GM10248 (cell line): ENCODE measurements at regions not wholly inside any gene's neighbourhood (a gene's known extent, or its start where the extent isn't known, plus 50 kb on each side); places are given as distances from the start of the nearest gene placed in this dataset.

ENCODE experiments used
- CTCF ChIA-PET: fragments of 300-600 bp; sonication (Branson Sonifier 250); formaldehyde crosslinking; extraction: SDS; loops from one replicate; lab custom pipeline; 2021; ENCODE audit warnings: antibody characterized with exemption; lab: Yijun Ruan, JAX
- POLR2A ChIA-PET: fragments of 350-650 bp; sonication (Branson Sonifier 250); formaldehyde crosslinking; extraction: SDS; loops from one replicate; lab custom pipeline; 2020; ENCODE audit warnings: antibody characterized with exemption; lab: Yijun Ruan, JAX
- DNase-seq: peaks from one replicate; pipeline ENCODE4 v3.0.0; 2012; ENCODE audit errors: extremely low spot score
- TF ChIP-seq, protein P1 (sequence below): IDR thresholded peaks from 2 replicates; pipeline ENCODE4 v1.5.1; 2012; ENCODE audit warnings: mild to moderate bottlenecking, low read depth; ENCODE audit errors: extremely low read depth, missing control alignments, control extremely low read depth

DNA sequence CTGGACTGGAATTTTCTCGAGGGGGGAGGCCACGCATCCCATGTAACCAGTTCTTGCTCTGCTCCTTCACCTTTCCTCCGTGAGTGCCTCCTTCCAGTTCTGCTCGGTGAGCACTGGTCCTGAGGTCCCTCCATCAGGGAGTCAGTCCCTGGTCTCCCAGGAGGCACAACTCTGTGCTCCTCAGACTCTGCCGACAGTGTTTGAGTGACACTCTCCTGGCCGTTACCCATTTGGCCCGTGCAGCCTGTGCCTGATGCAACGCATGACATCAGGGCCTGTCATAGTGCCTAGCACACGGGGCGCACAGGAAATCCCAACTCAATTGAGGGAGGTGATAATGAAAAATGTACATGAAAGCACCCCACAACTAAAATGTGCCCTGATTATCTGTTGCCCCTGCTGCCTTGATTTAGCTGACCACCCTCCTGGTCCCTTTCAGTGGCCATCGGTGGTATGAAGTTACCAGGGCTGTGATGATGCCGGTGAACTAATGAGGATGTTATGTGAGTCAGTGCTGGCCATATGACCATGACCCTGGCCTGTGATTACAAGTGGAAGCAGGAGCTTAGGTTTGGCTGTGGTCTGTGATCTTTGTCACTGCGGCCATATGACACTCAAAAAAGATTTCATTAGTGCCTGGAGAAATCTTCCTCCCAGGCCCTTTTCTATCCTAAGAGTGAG is 144.6 kb downstream of the TDRD15 start:
- TF ChIP-seq, protein P1, sequence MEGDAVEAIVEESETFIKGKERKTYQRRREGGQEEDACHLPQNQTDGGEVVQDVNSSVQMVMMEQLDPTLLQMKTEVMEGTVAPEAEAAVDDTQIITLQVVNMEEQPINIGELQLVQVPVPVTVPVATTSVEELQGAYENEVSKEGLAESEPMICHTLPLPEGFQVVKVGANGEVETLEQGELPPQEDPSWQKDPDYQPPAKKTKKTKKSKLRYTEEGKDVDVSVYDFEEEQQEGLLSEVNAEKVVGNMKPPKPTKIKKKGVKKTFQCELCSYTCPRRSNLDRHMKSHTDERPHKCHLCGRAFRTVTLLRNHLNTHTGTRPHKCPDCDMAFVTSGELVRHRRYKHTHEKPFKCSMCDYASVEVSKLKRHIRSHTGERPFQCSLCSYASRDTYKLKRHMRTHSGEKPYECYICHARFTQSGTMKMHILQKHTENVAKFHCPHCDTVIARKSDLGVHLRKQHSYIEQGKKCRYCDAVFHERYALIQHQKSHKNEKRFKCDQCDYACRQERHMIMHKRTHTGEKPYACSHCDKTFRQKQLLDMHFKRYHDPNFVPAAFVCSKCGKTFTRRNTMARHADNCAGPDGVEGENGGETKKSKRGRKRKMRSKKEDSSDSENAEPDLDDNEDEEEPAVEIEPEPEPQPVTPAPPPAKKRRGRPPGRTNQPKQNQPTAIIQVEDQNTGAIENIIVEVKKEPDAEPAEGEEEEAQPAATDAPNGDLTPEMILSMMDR, result no peak
- ChIA-PET POLR2A (no interaction called here), CTCF (no interaction called here)
- DNase-seq, result no peak

DNA sequence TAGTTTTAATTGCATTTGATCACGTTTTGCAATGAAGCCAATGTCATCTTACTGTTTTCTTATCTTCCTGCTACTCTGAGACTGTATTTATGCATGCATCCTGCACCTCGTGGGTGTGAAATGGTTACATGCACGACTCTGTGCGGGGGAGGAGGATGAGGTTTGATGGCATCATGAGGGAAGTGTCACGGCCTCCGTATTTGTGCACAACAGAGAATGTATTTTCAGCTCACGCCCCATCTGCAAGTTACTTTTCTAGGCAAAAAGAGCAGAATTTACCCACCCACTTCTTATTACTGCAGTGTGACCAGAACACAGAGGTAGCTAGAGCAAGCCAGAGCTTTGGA is 145.1 kb downstream of the TDRD15 start:
- no peak for DNase-seq
- CTCF ChIA-PET, result interaction anchor here (1.1 kb wide), 1 partner anchor 27 kb away, joined by 3 read pairs; no protein-coding TSS in a partner anchor
- TF ChIP-seq, protein P1, result no peak
- POLR2A ChIA-PET, result no interaction called here

DNA sequence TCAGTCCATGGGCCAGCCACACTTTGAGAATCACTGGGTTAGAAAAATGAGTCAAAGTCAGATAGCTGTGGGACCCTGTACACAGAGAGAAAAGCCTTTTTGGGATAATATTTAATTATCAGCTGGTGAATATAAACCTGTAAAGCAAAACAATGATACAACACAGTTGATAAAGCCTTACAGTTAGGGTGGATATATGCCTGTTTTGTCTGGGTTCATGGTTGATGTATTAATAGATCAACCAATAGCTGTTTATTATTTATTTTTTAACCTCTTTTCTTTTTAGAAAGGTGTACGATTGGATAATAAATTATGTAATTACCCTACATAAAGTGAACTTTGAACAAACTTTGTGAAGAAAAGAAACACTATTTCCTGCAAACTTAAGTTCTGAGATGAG is 145.6 kb downstream of the TDRD15 start:
- ChIA-PET CTCF (interaction anchor here (1.1 kb wide), 1 partner anchor 27 kb away, joined by 3 read pairs; no protein-coding TSS in a partner anchor), POLR2A (no interaction called here)
- TF ChIP-seq, protein P1, result no peak
- DNase-seq, result no peak

DNA sequence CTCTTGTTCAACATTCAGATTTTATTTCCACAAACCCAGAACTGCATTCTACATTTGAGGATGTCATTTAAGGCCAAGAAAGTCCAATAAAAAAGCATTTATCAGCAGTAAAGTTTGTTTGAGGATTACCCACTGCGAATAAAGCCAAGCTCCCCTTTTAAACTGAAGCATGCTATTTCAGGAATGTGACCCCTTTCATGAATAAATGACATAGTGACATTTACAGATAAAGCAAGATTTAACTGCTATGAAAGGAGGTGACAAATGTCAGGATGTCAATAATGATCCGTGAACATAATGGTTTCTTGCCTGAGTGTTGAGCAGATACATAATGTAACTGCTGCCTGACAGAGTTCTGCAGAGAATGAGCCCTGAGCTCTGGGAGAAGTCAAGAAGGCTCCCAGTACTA is 146.3 kb downstream of the TDRD15 start:
- POLR2A ChIA-PET, result no interaction called here

DNA sequence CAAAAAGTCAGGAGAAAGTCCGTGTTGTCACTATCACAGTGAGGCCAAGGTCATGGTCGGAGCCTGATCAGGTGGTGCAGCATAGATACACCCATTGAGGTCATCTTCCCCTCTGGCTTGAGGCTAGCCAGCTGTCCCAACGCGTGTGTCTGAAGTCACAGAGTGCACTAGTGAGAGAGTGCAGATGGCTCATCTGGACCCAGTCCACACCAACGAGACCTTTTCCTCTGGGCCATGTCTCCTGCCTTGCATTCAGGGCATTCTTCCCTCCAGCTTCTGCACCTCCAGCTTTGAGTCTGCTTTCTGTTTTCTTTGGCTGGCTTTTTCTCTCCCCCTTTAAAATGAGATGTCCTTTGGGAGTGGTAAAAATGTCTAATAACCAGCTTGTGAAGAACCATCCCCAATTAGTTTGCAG is 146.9 kb downstream of the TDRD15 start:
- POLR2A ChIA-PET, result no interaction called here
- TF ChIP-seq, protein P1, result no peak
- CTCF ChIA-PET, result no interaction called here
- DNase-seq, result no peak

More for the DNA sequence above, 146.3 kb downstream of the TDRD15 start:
- TF ChIP-seq, protein P1, result no peak
- DNase-seq, result no peak
- CTCF ChIA-PET, result interaction anchor here (1.1 kb wide), 1 partner anchor 26 kb away, joined by 3 read pairs; no protein-coding TSS in a partner anchor

DNA sequence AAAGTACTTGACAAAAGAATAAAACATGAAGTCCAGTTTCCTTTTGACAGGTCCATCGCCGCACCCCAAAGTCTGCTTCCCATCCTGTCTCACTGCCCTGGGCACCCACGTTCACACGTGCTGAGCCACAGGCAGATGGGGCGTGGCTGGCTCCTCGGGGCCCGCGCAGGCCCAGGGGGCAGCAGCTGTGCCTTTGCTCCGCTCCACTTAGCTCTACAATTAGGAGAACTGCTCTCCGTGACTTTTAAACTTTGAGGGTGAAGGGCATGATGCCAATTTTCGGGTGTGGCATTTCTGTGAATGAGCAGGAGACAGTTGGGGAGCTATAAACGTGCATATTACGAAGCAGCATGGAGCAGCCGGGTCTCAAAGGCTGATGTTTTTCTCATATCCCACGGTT is 152.4 kb downstream of the TDRD15 start:
- ChIA-PET CTCF (interaction anchor here (1.5 kb wide), 1 partner anchor 11 kb away, joined by 4 read pairs; no protein-coding TSS in a partner anchor), POLR2A (no interaction called here)
- DNase-seq, result no peak
- TF ChIP-seq, protein P1, result no peak
